ENCODE measurements at regions not wholly inside any gene's neighbourhood (a gene's known extent, or its start where the extent isn't known, plus 50 kb on each side); places are given as distances from the start of the nearest gene placed in this dataset.

- no peak overlapping the region for H3K27ac ChIP-seq (ENCODE audit: low read depth, low read length)
- no peaks in the 10 kb centered on the region for H3K4me1 ChIP-seq (ENCODE audit: control insufficient read depth in 1 of 2, insufficient read depth in 2 of 2, low read length in 2 of 2)
These were observed 1294.0 kb downstream of the AACS start for GRCh38 chr12:126359216-126359615.

GRCh38 chr12:126361804-126362203, 1296.6 kb downstream of the AACS start:
- Histone ChIP-seq H3K4me1 (ENCODE audit: control insufficient read depth in 1 of 2, insufficient read depth in 2 of 2, low read length in 2 of 2) (no peaks in the 10 kb centered on the region), H3K27ac (ENCODE audit: low read depth, low read length) (no peak overlapping the region), H3K36me3 (ENCODE audit: control insufficient read depth in 1 of 2, insufficient read depth in 2 of 2, low read length in 2 of 2) (no peaks in the 10 kb centered on the region), H3K9me3 (ENCODE audit: control insufficient read depth in 1 of 2, low read length in 2 of 2) (peaks cover 6 to 21% of the 10 kb centered on the region in 2 donors), H3K4me3 (ENCODE audit: low read depth in 1 of 2, low read length in 2 of 2) (no peak overlapping the region), H3K27me3 (ENCODE audit: control insufficient read depth in 1 of 2, insufficient read depth in 2 of 2, low read length in 2 of 2) (no peaks in the 10 kb centered on the region), H3K9ac (ENCODE audit: low read depth in 1 of 2, low read length in 2 of 2) (no peak overlapping the region)

More at GRCh38 chr12:126359216-126359615, 1294.0 kb downstream of the AACS start:
- H3K36me3 ChIP-seq (ENCODE audit: control insufficient read depth in 1 of 2, insufficient read depth in 2 of 2, low read length in 2 of 2) = no peaks in the 10 kb centered on the region
- H3K9ac ChIP-seq (ENCODE audit: low read depth in 1 of 2, low read length in 2 of 2) = no peak overlapping the region
- H3K4me3 ChIP-seq (ENCODE audit: low read depth in 1 of 2, low read length in 2 of 2) = no peak overlapping the region
- H3K9me3 ChIP-seq (ENCODE audit: control insufficient read depth in 1 of 2, low read length in 2 of 2) = peaks cover 6 to 21% of the 10 kb centered on the region in 2 donors
- no peaks in the 10 kb centered on the region for H3K27me3 ChIP-seq (ENCODE audit: control insufficient read depth in 1 of 2, insufficient read depth in 2 of 2, low read length in 2 of 2)

- Histone ChIP-seq H3K36me3 (ENCODE audit: control insufficient read depth in 1 of 2, insufficient read depth in 2 of 2, low read length in 2 of 2) (no peaks in the 10 kb centered on the region), H3K4me3 (ENCODE audit: low read depth in 1 of 2, low read length in 2 of 2) (no peak overlapping the region), H3K27me3 (ENCODE audit: control insufficient read depth in 1 of 2, insufficient read depth in 2 of 2, low read length in 2 of 2) (no peaks in the 10 kb centered on the region), H3K27ac (ENCODE audit: low read depth, low read length) (no peak overlapping the region), H3K9me3 (ENCODE audit: control insufficient read depth in 1 of 2, low read length in 2 of 2) (peaks cover 3 to 18% of the 10 kb centered on the region in 2 donors), H3K9ac (ENCODE audit: low read depth in 1 of 2, low read length in 2 of 2) (no peak overlapping the region), H3K4me1 (ENCODE audit: control insufficient read depth in 1 of 2, insufficient read depth in 2 of 2, low read length in 2 of 2) (no peaks in the 10 kb centered on the region)
These were observed 1297.3 kb downstream of the AACS start for GRCh38 chr12:126362493-126362892.

- no peaks in the 10 kb centered on the region for H3K36me3 ChIP-seq (ENCODE audit: control insufficient read depth in 1 of 2, insufficient read depth in 2 of 2, low read length in 2 of 2)
- H3K4me3 ChIP-seq (ENCODE audit: low read depth in 1 of 2, low read length in 2 of 2) = no peak overlapping the region
- H3K4me1 ChIP-seq (ENCODE audit: control insufficient read depth in 1 of 2, insufficient read depth in 2 of 2, low read length in 2 of 2) = no peaks in the 10 kb centered on the region
- no peak overlapping the region for H3K27ac ChIP-seq (ENCODE audit: low read depth, low read length)
- no peak overlapping the region for H3K9ac ChIP-seq (ENCODE audit: low read depth in 1 of 2, low read length in 2 of 2)
- peaks cover 3 to 18% of the 10 kb centered on the region in 2 donors for H3K9me3 ChIP-seq (ENCODE audit: control insufficient read depth in 1 of 2, low read length in 2 of 2)
- H3K27me3 ChIP-seq (ENCODE audit: control insufficient read depth in 1 of 2, insufficient read depth in 2 of 2, low read length in 2 of 2) = no peaks in the 10 kb centered on the region
These were observed 1297.7 kb downstream of the AACS start for GRCh38 chr12:126362964-126363363.

GRCh38 chr12:126369487-126370463, 1304.5 kb downstream of the AACS start:
- no peak overlapping the region for H3K4me3 ChIP-seq (ENCODE audit: low read depth in 1 of 2, low read length in 2 of 2)
- H3K27ac ChIP-seq (ENCODE audit: low read depth, low read length) = no peak overlapping the region
- H3K4me1 ChIP-seq (ENCODE audit: control insufficient read depth in 1 of 2, insufficient read depth in 2 of 2, low read length in 2 of 2) = no peaks in the 10 kb centered on the region

GRCh38 chr12:126383506-126383905, 1318.3 kb downstream of the AACS start:
- H3K9ac ChIP-seq (ENCODE audit: low read depth in 1 of 2, low read length in 2 of 2) = no peak overlapping the region
- peaks cover 6 to 13% of the 10 kb centered on the region in 2 donors for H3K9me3 ChIP-seq (ENCODE audit: control insufficient read depth in 1 of 2, low read length in 2 of 2)
- no peak overlapping the region for H3K27ac ChIP-seq (ENCODE audit: low read depth, low read length)
- no peak overlapping the region for H3K4me3 ChIP-seq (ENCODE audit: low read depth in 1 of 2, low read length in 2 of 2)
- H3K36me3 ChIP-seq (ENCODE audit: control insufficient read depth in 1 of 2, insufficient read depth in 2 of 2, low read length in 2 of 2) = no peaks in the 10 kb centered on the region
- H3K27me3 ChIP-seq (ENCODE audit: control insufficient read depth in 1 of 2, insufficient read depth in 2 of 2, low read length in 2 of 2) = no peaks in the 10 kb centered on the region
- no peaks in the 10 kb centered on the region for H3K4me1 ChIP-seq (ENCODE audit: control insufficient read depth in 1 of 2, insufficient read depth in 2 of 2, low read length in 2 of 2)

More at GRCh38 chr12:126369487-126370463, 1304.5 kb downstream of the AACS start:
- H3K36me3 ChIP-seq (ENCODE audit: control insufficient read depth in 1 of 2, insufficient read depth in 2 of 2, low read length in 2 of 2) = no peaks in the 10 kb centered on the region
- no peaks in the 10 kb centered on the region for H3K27me3 ChIP-seq (ENCODE audit: control insufficient read depth in 1 of 2, insufficient read depth in 2 of 2, low read length in 2 of 2)
- peaks cover 5 to 11% of the 10 kb centered on the region in 2 donors for H3K9me3 ChIP-seq (ENCODE audit: control insufficient read depth in 1 of 2, low read length in 2 of 2)
- no peak overlapping the region for H3K9ac ChIP-seq (ENCODE audit: low read depth in 1 of 2, low read length in 2 of 2)

- Histone ChIP-seq H3K4me3 (ENCODE audit: low read depth in 1 of 2, low read length in 2 of 2) (no peak overlapping the region), H3K4me1 (ENCODE audit: control insufficient read depth in 1 of 2, insufficient read depth in 2 of 2, low read length in 2 of 2) (no peaks in the 10 kb centered on the region), H3K36me3 (ENCODE audit: control insufficient read depth in 1 of 2, insufficient read depth in 2 of 2, low read length in 2 of 2) (no peaks in the 10 kb centered on the region), H3K9ac (ENCODE audit: low read depth in 1 of 2, low read length in 2 of 2) (no peak overlapping the region), H3K27me3 (ENCODE audit: control insufficient read depth in 1 of 2, insufficient read depth in 2 of 2, low read length in 2 of 2) (no peaks in the 10 kb centered on the region), H3K9me3 (ENCODE audit: control insufficient read depth in 1 of 2, low read length in 2 of 2) (peaks cover 6 to 12% of the 10 kb centered on the region in 2 donors), H3K27ac (ENCODE audit: low read depth, low read length) (no peak overlapping the region)
These were observed 1318.9 kb downstream of the AACS start for GRCh38 chr12:126384026-126384564.

DNA sequence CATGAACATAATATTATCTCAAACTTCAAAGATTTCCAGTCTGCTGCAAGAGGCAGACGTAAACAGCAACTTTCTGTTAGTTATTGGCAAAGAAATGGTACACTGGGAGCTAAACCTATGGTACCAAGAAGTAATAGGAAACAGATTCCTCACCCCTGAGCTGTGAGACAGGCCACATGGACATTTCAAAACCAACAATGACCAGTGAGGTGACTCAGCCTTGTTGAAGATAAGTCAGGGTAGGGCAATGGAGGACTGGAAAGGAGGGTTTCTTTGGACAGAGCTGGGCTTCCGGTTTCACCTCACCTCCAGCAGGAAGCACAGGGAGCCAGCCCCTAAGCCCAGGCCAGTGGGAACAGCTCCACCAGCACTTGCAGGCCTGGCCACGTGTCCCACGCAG, 1320.5 kb downstream of the AACS start:
- H3K36me3 ChIP-seq (ENCODE audit: control insufficient read depth in 1 of 2, insufficient read depth in 2 of 2, low read length in 2 of 2) = no peaks in the 10 kb centered on the region
- H3K4me3 ChIP-seq (ENCODE audit: low read depth in 1 of 2, low read length in 2 of 2) = no peak overlapping the region
- H3K27ac ChIP-seq (ENCODE audit: low read depth, low read length) = no peak overlapping the region
- H3K9me3 ChIP-seq (ENCODE audit: control insufficient read depth in 1 of 2, low read length in 2 of 2) = peaks cover 3 to 15% of the 10 kb centered on the region in 2 donors
- no peaks in the 10 kb centered on the region for H3K27me3 ChIP-seq (ENCODE audit: control insufficient read depth in 1 of 2, insufficient read depth in 2 of 2, low read length in 2 of 2)
- no peaks in the 10 kb centered on the region for H3K4me1 ChIP-seq (ENCODE audit: control insufficient read depth in 1 of 2, insufficient read depth in 2 of 2, low read length in 2 of 2)
- H3K9ac ChIP-seq (ENCODE audit: low read depth in 1 of 2, low read length in 2 of 2) = no peak overlapping the region

GRCh38 chr12:126389220-126389841, 1324.1 kb downstream of the AACS start:
- H3K36me3 ChIP-seq (ENCODE audit: control insufficient read depth in 1 of 2, insufficient read depth in 2 of 2, low read length in 2 of 2) = no peaks in the 10 kb centered on the region

DNA sequence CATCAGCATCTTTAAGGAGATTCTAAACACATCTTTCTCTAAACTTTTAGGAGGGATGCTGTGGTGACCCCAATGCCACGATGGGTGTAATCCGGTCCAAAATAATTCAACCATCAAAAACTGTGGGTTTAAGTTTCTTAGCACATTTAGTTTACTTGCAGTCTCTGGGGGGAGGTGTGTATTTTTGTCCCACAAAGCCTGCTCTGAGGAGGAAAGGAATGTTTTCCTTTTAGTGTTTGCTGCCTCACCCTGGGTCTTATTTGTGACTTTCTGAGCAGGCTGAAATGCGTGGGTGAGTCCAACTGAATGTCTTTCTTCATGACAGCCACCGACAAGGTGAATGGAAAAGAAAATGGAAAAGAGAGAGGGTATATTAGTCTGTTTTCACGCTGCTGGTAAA, 1324.7 kb downstream of the AACS start:
- Histone ChIP-seq H3K4me3 (ENCODE audit: low read depth in 1 of 2, low read length in 2 of 2) (no peak overlapping the region), H3K27me3 (ENCODE audit: control insufficient read depth in 1 of 2, insufficient read depth in 2 of 2, low read length in 2 of 2) (no peaks in the 10 kb centered on the region), H3K4me1 (ENCODE audit: control insufficient read depth in 1 of 2, insufficient read depth in 2 of 2, low read length in 2 of 2) (no peaks in the 10 kb centered on the region), H3K36me3 (ENCODE audit: control insufficient read depth in 1 of 2, insufficient read depth in 2 of 2, low read length in 2 of 2) (no peaks in the 10 kb centered on the region), H3K9me3 (ENCODE audit: control insufficient read depth in 1 of 2, low read length in 2 of 2) (peaks cover 0 to 10% of the 10 kb centered on the region in 2 donors), H3K27ac (ENCODE audit: low read depth, low read length) (no peak overlapping the region), H3K9ac (ENCODE audit: low read depth in 1 of 2, low read length in 2 of 2) (no peak overlapping the region)

More at GRCh38 chr12:126389220-126389841, 1324.1 kb downstream of the AACS start:
- Histone ChIP-seq H3K4me3 (ENCODE audit: low read depth in 1 of 2, low read length in 2 of 2) (no peak overlapping the region), H3K27ac (ENCODE audit: low read depth, low read length) (no peak overlapping the region), H3K9me3 (ENCODE audit: control insufficient read depth in 1 of 2, low read length in 2 of 2) (peaks cover 0 to 10% of the 10 kb centered on the region in 2 donors), H3K4me1 (ENCODE audit: control insufficient read depth in 1 of 2, insufficient read depth in 2 of 2, low read length in 2 of 2) (no peaks in the 10 kb centered on the region), H3K9ac (ENCODE audit: low read depth in 1 of 2, low read length in 2 of 2) (no peak overlapping the region), H3K27me3 (ENCODE audit: control insufficient read depth in 1 of 2, insufficient read depth in 2 of 2, low read length in 2 of 2) (no peaks in the 10 kb centered on the region)
